Caco-2 (cell line): ENCODE measurements at regions not wholly inside any gene's neighbourhood (a gene's known extent, or its start where the extent isn't known, plus 50 kb on each side); places are given as distances from the start of the nearest gene placed in this dataset.

Experiments used
- BruUV-seq: library from RNA; stranded (reverse); fragments of 400-500 nt; replicated peaks from 2 replicates; lab custom pipeline; 2021; lab: Mats Ljungman, UMichigan
- CTCF ChIA-PET: fragments of 300-600 bp; sonication (Branson Sonifier 250); formaldehyde crosslinking; loops from one replicate; lab custom pipeline; 2022; ENCODE audit warnings: antibody characterized with exemption; lab: Charles Lee
- POLR2A ChIA-PET: fragments of 300-600 bp; sonication (Branson Sonifier 250); formaldehyde crosslinking; loops from one replicate; lab custom pipeline; 2022; ENCODE audit warnings: antibody characterized with exemption; lab: Charles Lee
- DNase-seq, 2 experiments: peaks; one replicate each; pipeline versions ENCODE4 v3.0.0 to v3.0.0-alpha.2; 2020 to 2022
- H3K27me3 ChIP-seq: replicated peaks from 2 replicates; pipeline ENCODE4 v1.6.0; 2011; ENCODE audit warnings: low read length; ENCODE audit not compliant: control insufficient read depth, insufficient read depth
- H3K36me3 ChIP-seq: 2 replicates; pipeline ENCODE4 v1.5.1; 2011; ENCODE audit warnings: low read length; ENCODE audit not compliant: control insufficient read depth, insufficient read depth
- H3K4me1 ChIP-seq: fragments of 250-450 bp; sonication (Bioruptor Pico); 2 replicates; pipeline ENCODE4 v1.5.1; 2020; ENCODE audit warnings: mild to moderate bottlenecking
- H3K4me3 ChIP-seq: 2 replicates; pipeline ENCODE4 v1.5.1; 2011; ENCODE audit warnings: low read depth, mild to moderate bottlenecking, control low read depth, low read length
- H3K9me3 ChIP-seq: fragments of 250-450 bp; sonication (Bioruptor Pico); 2 replicates; pipeline ENCODE4 v1.5.1; 2020; ENCODE audit warnings: mild to moderate bottlenecking, moderate library complexity
- H3K27ac Mint-ChIP-seq: one replicate; pipeline ENCODE4 v1.8.0; 2022; ENCODE audit warnings: mixed read lengths; ENCODE audit not compliant: unreplicated experiment
- H3K27me3 Mint-ChIP-seq: one replicate; pipeline ENCODE4 v1.8.0; 2022; ENCODE audit warnings: mixed read lengths; ENCODE audit not compliant: insufficient read depth, unreplicated experiment
- H3K36me3 Mint-ChIP-seq: one replicate; pipeline ENCODE4 v1.8.0; 2022; ENCODE audit warnings: mild to moderate bottlenecking, mixed read lengths; ENCODE audit not compliant: insufficient read depth, unreplicated experiment
- H3K4me1 Mint-ChIP-seq: one replicate; pipeline ENCODE4 v1.8.0; 2022; ENCODE audit warnings: low read depth, mixed read lengths; ENCODE audit not compliant: unreplicated experiment
- H3K4me3 Mint-ChIP-seq: one replicate; pipeline ENCODE4 v1.8.0; 2022; ENCODE audit warnings: mild to moderate bottlenecking, moderate library complexity, mixed read lengths; ENCODE audit not compliant: unreplicated experiment
- H3K9me3 Mint-ChIP-seq: one replicate; pipeline ENCODE4 v1.8.0; 2022; ENCODE audit warnings: mixed read lengths; ENCODE audit not compliant: unreplicated experiment
- CTCF ChIP-seq, 2 experiments: fragments of 200-600 bp in 1 of 2; IDR thresholded peaks; 1 replicate in 1 of 2; 2 replicates in 1 of 2; pipeline versions ENCODE4 v1.5.1 to v1.8.0; 2011 to 2022; ENCODE audit warnings: antibody characterized with exemption in 1 of 2, control low read depth in 1 of 2, inconsistent platforms in 1 of 2, low read depth in 1 of 2, low read length in 1 of 2, mild to moderate bottlenecking in 1 of 2, moderate library complexity in 1 of 2; ENCODE audit not compliant: insufficient read depth in 1 of 2, severe bottlenecking in 1 of 2, unreplicated experiment in 1 of 2
- intact Hi-C: fragments of 100-400 bp; cut with micrococcal nuclease; formaldehyde crosslinking; loops from one replicate; pipeline ENCODE4 v1.10.0; 2022; ENCODE audit not compliant: unreplicated experiment

- H3K4me1 Mint-ChIP-seq = no peaks in the 10 kb centered on the region
These were observed 203.4 kb upstream of the PRR16 start for GRCh38 chr5:120260651-120261050.

GRCh38 chr5:120270498-120270897, 193.6 kb upstream of the PRR16 start:
- no peak for DNase-seq
- intact Hi-C loops = no loop called here
- no peak overlapping the region for H3K4me3 Mint-ChIP-seq
- no peak overlapping the region for H3K27ac Mint-ChIP-seq
- no peaks in the 10 kb centered on the region for H3K9me3 Mint-ChIP-seq
- no peak overlapping the region for H3K4me3 ChIP-seq
- POLR2A ChIA-PET = no interaction called here
- H3K4me1 ChIP-seq = no peaks in the 10 kb centered on the region
- H3K27me3 Mint-ChIP-seq = peaks cover 3% of the 10 kb centered on the region
- H3K4me1 Mint-ChIP-seq = no peaks in the 10 kb centered on the region
- H3K36me3 ChIP-seq = no peaks in the 10 kb centered on the region
- no peaks in the 10 kb centered on the region for H3K36me3 Mint-ChIP-seq
- H3K27me3 ChIP-seq = no peaks in the 10 kb centered on the region; the same call in 1 of the 2 replicates
- CTCF ChIA-PET = no interaction called here
- BruUV-seq = no TSS peak
- TF ChIP-seq CTCF (IDR thresholded peaks at IDR 0.05; ENCODE audit: insufficient read depth in 1 of 2, low read depth in 1 of 2, low read length in 1 of 2, severe bottlenecking in 1 of 2, unreplicated experiment in 1 of 2) = no peak
- no peaks in the 10 kb centered on the region for H3K9me3 ChIP-seq

More at GRCh38 chr5:120260651-120261050, 203.4 kb upstream of the PRR16 start:
- ChIA-PET POLR2A (no interaction called here), CTCF (no interaction called here)
- Mint-ChIP-seq H3K27me3 (no peaks in the 10 kb centered on the region), H3K4me3 (no peak overlapping the region), H3K36me3 (no peaks in the 10 kb centered on the region), H3K27ac (no peak overlapping the region), H3K9me3 (no peaks in the 10 kb centered on the region)
- no peaks in the 10 kb centered on the region for H3K36me3 ChIP-seq
- no peaks in the 10 kb centered on the region for H3K27me3 ChIP-seq
- BruUV-seq = no TSS peak
- intact Hi-C loops = no loop called here
- TF ChIP-seq CTCF (IDR thresholded peaks at IDR 0.05; ENCODE audit: insufficient read depth in 1 of 2, low read depth in 1 of 2, low read length in 1 of 2, severe bottlenecking in 1 of 2, unreplicated experiment in 1 of 2) = no peak
- H3K4me3 ChIP-seq = no peak overlapping the region
- H3K4me1 ChIP-seq = no peaks in the 10 kb centered on the region
- DNase-seq = no peak
- H3K9me3 ChIP-seq = no peaks in the 10 kb centered on the region

DNA sequence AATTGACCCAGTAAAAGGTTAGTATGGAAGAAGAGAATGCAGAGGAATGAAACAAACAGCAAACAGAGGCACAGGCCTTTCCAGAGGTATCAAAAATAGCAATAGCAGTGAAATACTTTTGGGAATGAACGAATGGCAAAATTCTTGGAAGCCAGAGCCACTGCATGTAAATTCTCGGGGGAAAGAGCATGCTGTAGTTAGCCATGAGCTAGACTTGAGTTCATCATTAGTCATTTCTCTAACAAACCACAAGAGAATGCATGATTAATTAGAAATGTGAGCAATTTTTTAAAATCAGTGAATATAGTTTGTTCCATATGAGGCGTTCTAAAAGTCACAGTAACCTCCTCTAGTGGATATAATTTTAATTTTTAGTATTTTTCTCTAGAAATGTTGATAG, 170.3 kb upstream of the PRR16 start:
- CTCF ChIA-PET = no interaction called here
- no peak overlapping the region for H3K27ac Mint-ChIP-seq
- BruUV-seq = no TSS peak
- H3K4me1 Mint-ChIP-seq = no peaks in the 10 kb centered on the region
- H3K9me3 Mint-ChIP-seq = no peaks in the 10 kb centered on the region
- no peaks in the 10 kb centered on the region for H3K36me3 Mint-ChIP-seq
- no peaks in the 10 kb centered on the region for H3K36me3 ChIP-seq
- POLR2A ChIA-PET = no interaction called here
- H3K4me3 ChIP-seq = no peak overlapping the region
- no peaks in the 10 kb centered on the region for H3K9me3 ChIP-seq
- H3K4me1 ChIP-seq = no peaks in the 10 kb centered on the region
- H3K4me3 Mint-ChIP-seq = no peak overlapping the region
- no peak for TF ChIP-seq CTCF (IDR thresholded peaks at IDR 0.05; ENCODE audit: insufficient read depth in 1 of 2, low read depth in 1 of 2, low read length in 1 of 2, severe bottlenecking in 1 of 2, unreplicated experiment in 1 of 2)
- intact Hi-C loops = no loop called here
- DNase-seq = no peak
- no peaks in the 10 kb centered on the region for H3K27me3 ChIP-seq
- peaks cover 4% of the 10 kb centered on the region for H3K27me3 Mint-ChIP-seq
